Stimulated activated naive B cell treated with anti-CD40 and anti-IgM and Interleukin-4, amounts not matched to agents 10 μg/mL and 1 μg/mL and 100 μg/mL, for 72 hours (primary cell): ENCODE measurements at regions not wholly inside any gene's neighbourhood (a gene's known extent, or its start where the extent isn't known, plus 50 kb on each side); places are given as distances from the start of the nearest gene placed in this dataset.
"Not testable (repeated sequence)": the region's sequence is repeated elsewhere in the genome, so short reads cannot be mapped to it uniquely, and the experiment has no call there.

Experiments used
- ATAC-seq, 2 donors: fragments of 150-1000 bp; cut with Tn5 transposase; replicated peaks; 2 replicates each; pipeline ENCODE4 v1.10.0; 2021; ENCODE audit warnings: moderate library complexity in 1 of 2
- DNase-seq: peaks from one replicate; pipeline ENCODE4 v3.0.0; 2021
- H3K27ac Mint-ChIP-seq: one replicate; pipeline ENCODE4 v1.8.0; 2022; ENCODE audit warnings: mild to moderate bottlenecking, mixed read lengths
- H3K27me3 Mint-ChIP-seq, 2 donors: one replicate each; pipeline ENCODE4 v1.8.0; 2022; ENCODE audit warnings: mixed read lengths in 2 of 2
- H3K36me3 Mint-ChIP-seq, 2 donors: one replicate each; pipeline ENCODE4 v1.8.0; 2022; ENCODE audit warnings: mixed read lengths in 2 of 2, mild to moderate bottlenecking in 1 of 2
- H3K4me1 Mint-ChIP-seq, 2 donors: one replicate each; pipeline ENCODE4 v1.8.0; 2022; ENCODE audit warnings: mixed read lengths in 2 of 2, mild to moderate bottlenecking in 1 of 2
- H3K4me3 Mint-ChIP-seq, 2 donors: one replicate each; pipeline ENCODE4 v1.8.0; 2022; ENCODE audit warnings: mild to moderate bottlenecking in 2 of 2, mixed read lengths in 2 of 2, moderate library complexity in 1 of 2
- H3K9me3 Mint-ChIP-seq, 2 donors: one replicate each; pipeline ENCODE4 v1.8.0; 2022; ENCODE audit warnings: mixed read lengths in 2 of 2, mild to moderate bottlenecking in 1 of 2

DNA sequence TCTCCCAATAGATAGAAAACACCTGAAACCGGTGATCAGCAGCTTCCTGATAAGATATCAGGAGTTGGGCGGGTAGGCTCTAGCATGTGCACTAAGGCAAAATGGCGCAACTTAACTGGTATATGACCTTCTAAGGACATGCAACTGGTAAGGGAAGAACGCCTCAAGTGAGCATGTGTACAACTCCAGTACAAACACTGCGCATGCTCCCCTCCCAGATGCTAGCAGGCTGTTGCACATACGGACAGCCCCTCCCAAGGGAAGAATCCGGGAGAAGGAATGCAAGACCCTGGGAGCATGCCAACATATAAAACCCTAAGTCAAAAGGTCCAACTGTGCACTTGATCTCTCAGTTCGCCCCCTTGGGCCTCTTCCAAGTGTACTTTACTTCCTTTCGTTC is 110.8 kb downstream of the TSEN15 start:
- ATAC-seq, result no peak
- Mint-ChIP-seq H3K4me1 (peaks cover 5 to 6% of the 10 kb centered on the region in 2 donors), H3K27ac (no peak overlapping the region), H3K36me3 (no peaks in the 10 kb centered on the region), H3K4me3 (no peak overlapping the region), H3K27me3 (no peaks in the 10 kb centered on the region), H3K9me3 (no peaks in the 10 kb centered on the region)
- no peak for DNase-seq

DNA sequence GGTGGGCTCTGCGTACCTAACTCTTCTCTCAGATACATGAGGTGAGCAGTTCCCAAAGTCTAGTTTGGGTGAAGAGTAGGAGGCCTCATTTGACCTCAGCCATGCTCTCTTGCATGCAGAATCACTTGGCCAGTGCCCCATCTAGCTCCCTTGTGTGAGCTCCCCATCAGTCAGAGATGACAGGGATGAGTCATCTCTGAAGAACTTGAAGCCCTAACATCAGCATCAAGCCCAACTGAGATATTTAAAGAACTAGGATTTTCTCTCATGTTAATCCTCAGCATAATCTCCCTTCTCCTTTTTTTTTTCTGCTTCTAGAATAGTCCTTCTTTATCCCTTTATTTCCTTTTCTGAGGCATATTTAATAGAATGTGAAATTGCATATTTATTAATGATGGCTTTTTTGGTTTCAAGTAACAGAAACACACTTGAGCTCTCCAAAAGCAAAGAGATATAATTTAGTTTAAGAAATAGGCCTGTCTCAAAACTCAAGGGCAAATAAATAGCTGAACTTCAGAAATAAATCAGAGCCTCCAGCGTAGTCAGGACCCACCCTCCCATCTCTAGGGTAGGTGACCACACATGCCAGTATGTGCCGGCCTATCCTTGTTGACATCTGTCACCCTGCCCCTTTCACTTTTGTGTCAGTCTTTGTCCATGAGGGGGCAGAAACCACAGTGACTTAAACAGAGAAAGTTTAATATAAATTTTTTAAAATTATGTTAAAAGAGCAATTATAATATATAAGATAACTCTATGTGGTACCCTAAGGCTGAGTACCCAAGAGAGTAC is 112.3 kb downstream of the TSEN15 start:
- DNase-seq, result no peak
- no peak overlapping the region for H3K27ac Mint-ChIP-seq
- H3K27me3 Mint-ChIP-seq, result no peaks in the 10 kb centered on the region
- no peaks in the 10 kb centered on the region for H3K36me3 Mint-ChIP-seq
- H3K4me1 Mint-ChIP-seq, result peaks cover 5 to 6% of the 10 kb centered on the region in 2 donors
- H3K9me3 Mint-ChIP-seq, result no peaks in the 10 kb centered on the region
- H3K4me3 Mint-ChIP-seq, result no peak overlapping the region
- peak; percentile 88 to 94 for ATAC-seq

DNA sequence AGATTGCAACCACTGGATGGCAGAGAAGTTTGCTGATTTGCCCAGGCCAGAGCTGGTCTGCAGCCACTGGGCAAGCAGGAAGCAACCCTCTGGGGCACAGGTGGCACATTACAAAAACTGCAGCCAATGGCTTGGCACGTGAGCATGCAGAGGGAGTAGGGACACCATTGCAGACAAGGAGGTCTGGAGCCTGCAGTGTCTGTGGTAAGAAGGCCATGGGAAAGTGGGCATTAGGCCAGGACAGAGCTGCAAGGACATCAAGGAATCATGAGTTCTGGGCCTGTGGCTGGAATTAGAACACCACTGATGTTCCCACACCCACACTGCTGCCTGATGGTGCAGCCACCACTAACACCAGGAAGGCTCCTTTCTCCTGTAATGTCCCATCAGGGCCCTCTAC is 113.0 kb downstream of the TSEN15 start:
- H3K36me3 Mint-ChIP-seq, result no peaks in the 10 kb centered on the region
- H3K4me3 Mint-ChIP-seq, result no peak overlapping the region
- H3K27me3 Mint-ChIP-seq, result no peaks in the 10 kb centered on the region
- H3K4me1 Mint-ChIP-seq, result peaks cover 5 to 6% of the 10 kb centered on the region in 2 donors
- H3K9me3 Mint-ChIP-seq, result no peaks in the 10 kb centered on the region
- H3K27ac Mint-ChIP-seq, result no peak overlapping the region
- ATAC-seq, result no peak
- no peak for DNase-seq

DNA sequence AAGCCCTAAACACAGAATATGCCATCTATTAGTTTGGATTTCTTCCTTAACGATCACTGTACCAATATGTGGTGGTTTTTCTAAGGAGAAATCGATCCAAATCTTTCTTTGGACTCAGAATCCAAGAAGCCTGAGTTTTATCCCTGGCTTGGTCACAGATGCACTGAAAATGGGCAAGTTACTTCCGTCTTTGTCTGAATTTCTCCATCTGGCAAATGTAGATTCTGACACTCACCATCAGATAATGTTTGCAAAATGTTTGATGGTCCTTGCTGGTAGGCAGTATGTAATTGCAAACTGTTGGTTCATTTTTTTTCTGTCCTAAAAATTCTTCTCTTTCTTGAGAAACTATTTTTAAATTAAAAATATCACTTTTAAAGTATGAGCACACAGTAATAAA is 115.0 kb downstream of the TSEN15 start:
- Mint-ChIP-seq H3K27ac (no peak overlapping the region), H3K27me3 (no peaks in the 10 kb centered on the region), H3K4me1 (peaks cover 5 to 6% of the 10 kb centered on the region in 2 donors), H3K4me3 (no peak overlapping the region), H3K9me3 (no peaks in the 10 kb centered on the region), H3K36me3 (no peaks in the 10 kb centered on the region)
- DNase-seq, result no peak
- ATAC-seq, result no peak

DNA sequence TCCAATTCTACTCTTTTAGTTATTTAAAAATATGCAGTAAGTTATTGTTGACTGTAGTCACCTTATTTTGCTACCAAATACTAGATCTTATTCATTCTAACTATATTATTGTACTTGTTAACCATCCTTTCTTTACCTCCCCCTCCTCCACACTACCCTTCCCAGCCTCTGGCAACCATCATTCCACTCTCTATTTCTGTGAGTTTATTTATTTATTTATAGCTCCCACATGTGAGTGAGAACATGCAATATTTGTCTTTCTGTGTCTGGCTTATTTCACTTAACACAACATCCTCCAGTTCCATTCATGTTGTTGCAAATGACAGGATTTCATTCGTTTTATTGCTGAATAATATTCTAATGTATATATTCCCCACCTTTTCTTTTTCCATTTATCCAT is 115.8 kb downstream of the TSEN15 start:
- no peak overlapping the region for H3K27ac Mint-ChIP-seq
- no peak for ATAC-seq

DNA sequence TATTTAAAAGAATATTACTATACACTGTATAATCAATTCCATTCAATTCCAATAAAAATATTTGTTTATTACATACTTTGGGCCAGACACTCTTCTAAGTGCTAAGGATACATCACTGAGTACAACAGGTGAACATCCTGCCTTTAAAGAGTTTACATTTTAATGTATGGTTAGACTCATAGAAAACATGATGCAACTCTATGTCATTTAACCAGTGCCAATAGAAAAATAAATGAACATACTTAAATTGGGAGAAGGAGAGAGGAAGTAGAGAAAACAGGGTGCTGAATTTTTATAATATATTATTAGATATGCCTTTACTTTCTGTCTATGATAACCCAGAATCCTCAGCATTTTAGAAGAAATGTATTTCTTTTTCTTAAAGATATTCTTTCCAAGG is 119.2 kb downstream of the TSEN15 start:
- Mint-ChIP-seq H3K4me3 (no peak overlapping the region), H3K27ac (no peak overlapping the region), H3K4me1 (peaks cover 0 to under 1% of the 10 kb centered on the region in 2 donors), H3K27me3 (no peaks in the 10 kb centered on the region), H3K36me3 (no peaks in the 10 kb centered on the region), H3K9me3 (no peaks in the 10 kb centered on the region)
- DNase-seq, result no peak
- ATAC-seq, result no peak

More for the DNA sequence above, 115.8 kb downstream of the TSEN15 start:
- peaks cover 5 to 6% of the 10 kb centered on the region in 2 donors for H3K4me1 Mint-ChIP-seq
- H3K4me3 Mint-ChIP-seq, result no peak overlapping the region
- H3K9me3 Mint-ChIP-seq, result no peaks in the 10 kb centered on the region
- DNase-seq, result no peak
- no peaks in the 10 kb centered on the region for H3K36me3 Mint-ChIP-seq
- no peaks in the 10 kb centered on the region for H3K27me3 Mint-ChIP-seq

DNA sequence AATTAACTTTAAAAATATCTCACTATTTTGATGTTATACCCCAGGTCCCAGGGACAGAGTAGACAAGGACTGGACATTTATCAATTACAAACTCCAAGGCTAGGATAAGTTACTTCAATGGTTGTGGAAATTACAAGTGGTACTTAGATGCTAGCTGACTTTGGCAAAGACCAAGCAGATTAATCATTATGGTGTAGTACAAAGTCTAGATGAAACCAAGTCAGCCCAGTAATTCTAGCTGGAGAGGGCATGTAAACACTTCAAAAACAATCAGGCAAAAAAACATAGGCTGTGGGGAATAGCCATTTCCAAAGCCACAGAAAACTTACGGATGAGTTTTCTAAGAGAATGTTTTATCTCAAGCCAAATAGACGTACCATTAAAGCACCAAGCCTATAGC is 124.5 kb downstream of the TSEN15 start:
- DNase-seq (no peak), ATAC-seq (no peak)
- H3K4me3 Mint-ChIP-seq, result no peak overlapping the region
- H3K27me3 Mint-ChIP-seq, result no peaks in the 10 kb centered on the region
- no peaks in the 10 kb centered on the region for H3K9me3 Mint-ChIP-seq
- H3K27ac Mint-ChIP-seq, result no peak overlapping the region
- H3K36me3 Mint-ChIP-seq, result no peaks in the 10 kb centered on the region
- no peaks in the 10 kb centered on the region for H3K4me1 Mint-ChIP-seq

DNA sequence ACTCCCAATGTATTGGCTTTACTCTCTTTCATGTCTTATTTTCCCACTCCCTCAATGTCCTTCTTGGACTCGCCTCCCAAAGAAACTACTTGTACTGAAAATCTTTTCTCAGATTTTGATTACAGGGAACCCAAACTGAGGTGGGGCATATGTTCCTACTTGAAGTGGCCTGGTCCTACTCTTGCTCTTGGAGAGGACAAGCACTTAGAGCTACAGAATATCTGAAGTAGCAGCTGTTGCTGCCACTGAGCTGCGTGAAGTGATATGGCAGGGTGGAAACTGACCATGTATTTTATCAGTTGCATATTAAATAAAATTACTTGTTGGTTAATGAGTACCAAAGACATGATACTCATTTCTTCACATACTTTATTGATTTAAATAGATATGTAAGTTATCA is 129.5 kb downstream of the TSEN15 start:
- Mint-ChIP-seq H3K4me1 (no peaks in the 10 kb centered on the region), H3K27ac (no peak overlapping the region), H3K36me3 (no peaks in the 10 kb centered on the region), H3K9me3 (no peaks in the 10 kb centered on the region), H3K27me3 (no peaks in the 10 kb centered on the region), H3K4me3 (no peak overlapping the region)
- ATAC-seq (no peak), DNase-seq (no peak)

DNA sequence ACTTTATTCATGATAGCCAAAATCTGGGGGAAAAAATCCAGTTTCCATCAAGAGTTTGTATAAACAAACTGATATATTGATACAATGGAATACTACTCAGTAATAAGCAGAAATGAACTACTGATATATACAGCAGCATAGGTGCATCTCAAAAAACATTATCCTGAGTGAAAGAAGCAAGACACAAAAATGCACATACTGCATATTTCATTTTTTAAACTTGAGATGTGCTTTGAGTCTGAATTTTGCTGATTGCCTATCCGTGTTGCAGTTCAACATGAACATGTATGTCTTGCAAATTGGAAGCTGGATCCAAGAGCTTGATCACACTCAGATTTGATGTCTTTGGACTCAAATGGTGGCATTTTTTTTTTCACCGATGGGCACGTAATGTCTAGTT is 132.4 kb downstream of the TSEN15 start:
- H3K4me1 Mint-ChIP-seq, result no peaks in the 10 kb centered on the region
- no peak overlapping the region for H3K27ac Mint-ChIP-seq
- no peak for ATAC-seq
- no peaks in the 10 kb centered on the region for H3K9me3 Mint-ChIP-seq
- no peaks in the 10 kb centered on the region for H3K27me3 Mint-ChIP-seq
- H3K36me3 Mint-ChIP-seq, result no peaks in the 10 kb centered on the region
- no peak overlapping the region for H3K4me3 Mint-ChIP-seq
- no peak for DNase-seq

DNA sequence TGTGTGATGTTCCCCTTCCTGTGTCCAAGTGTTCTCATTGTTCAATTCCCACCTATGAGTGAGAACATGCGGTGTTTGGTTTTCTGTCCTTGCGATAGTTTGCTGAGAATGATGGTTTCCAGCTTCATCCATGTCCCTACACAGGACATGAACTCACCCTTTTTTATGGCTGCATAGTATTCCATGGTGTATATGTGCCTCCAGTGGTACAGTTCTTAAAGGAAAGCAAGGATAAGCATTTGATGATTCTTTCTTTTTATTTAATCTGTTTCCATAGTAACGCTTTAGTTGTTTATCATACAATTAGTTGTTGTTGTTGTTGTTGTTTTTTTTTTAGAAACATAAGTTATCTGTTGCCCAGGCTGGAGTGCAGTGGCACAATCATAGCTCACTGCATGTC is 133.1 kb downstream of the TSEN15 start:
- DNase-seq, H3K36me3 Mint-ChIP-seq, H3K9me3 Mint-ChIP-seq, H3K27ac Mint-ChIP-seq, H3K4me1 Mint-ChIP-seq, ATAC-seq, H3K4me3 Mint-ChIP-seq, H3K27me3 Mint-ChIP-seq: not testable (repeated sequence)

DNA sequence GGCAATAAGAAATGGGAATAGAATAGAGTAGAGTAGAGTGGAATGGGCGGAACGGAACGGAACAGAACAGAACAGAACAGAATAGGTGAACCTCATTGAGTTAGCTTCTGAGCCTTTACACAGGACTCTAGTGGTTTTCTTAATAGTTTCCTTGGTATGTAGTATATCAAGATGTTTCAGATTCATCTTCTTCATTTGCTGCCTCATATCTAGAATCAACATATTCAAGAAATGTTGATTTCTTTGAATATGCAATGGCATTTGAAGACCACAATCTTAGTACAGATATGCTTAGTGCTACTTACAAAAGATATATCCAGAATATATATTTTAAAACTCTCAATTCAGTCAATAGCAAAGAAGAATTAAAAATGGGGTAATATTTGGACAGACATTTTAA is 133.8 kb downstream of the TSEN15 start:
- Mint-ChIP-seq H3K4me3 (no peak overlapping the region), H3K36me3 (no peaks in the 10 kb centered on the region), H3K9me3 (no peaks in the 10 kb centered on the region), H3K27ac (no peak overlapping the region), H3K4me1 (no peaks in the 10 kb centered on the region), H3K27me3 (peaks cover 2 to 4% of the 10 kb centered on the region in 2 donors)
- no peak for DNase-seq
- no peak for ATAC-seq

DNA sequence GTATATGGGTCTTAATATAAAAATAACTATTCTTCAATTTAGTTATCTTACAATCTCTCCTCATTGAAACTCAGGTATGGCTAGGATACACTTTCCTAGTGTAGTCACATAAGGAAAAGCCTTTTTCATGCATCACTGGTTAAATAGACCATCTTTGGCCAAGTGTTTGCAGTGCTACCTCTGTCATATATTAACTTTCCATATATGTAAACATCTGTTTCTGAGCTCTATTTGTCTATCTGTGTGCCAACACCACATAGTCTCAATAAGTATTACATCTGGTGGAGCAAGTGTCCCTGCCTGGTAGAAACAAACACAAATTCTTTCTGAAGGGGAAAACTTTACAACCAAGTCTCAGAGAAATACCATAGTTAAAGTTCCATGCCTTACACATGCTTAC is 134.6 kb downstream of the TSEN15 start:
- ATAC-seq (no peak), DNase-seq (no peak)
- Mint-ChIP-seq H3K27me3 (peaks cover 5 to 10% of the 10 kb centered on the region in 2 donors), H3K4me1 (no peaks in the 10 kb centered on the region), H3K9me3 (no peaks in the 10 kb centered on the region), H3K36me3 (no peaks in the 10 kb centered on the region), H3K27ac (no peak overlapping the region), H3K4me3 (no peak overlapping the region)

DNA sequence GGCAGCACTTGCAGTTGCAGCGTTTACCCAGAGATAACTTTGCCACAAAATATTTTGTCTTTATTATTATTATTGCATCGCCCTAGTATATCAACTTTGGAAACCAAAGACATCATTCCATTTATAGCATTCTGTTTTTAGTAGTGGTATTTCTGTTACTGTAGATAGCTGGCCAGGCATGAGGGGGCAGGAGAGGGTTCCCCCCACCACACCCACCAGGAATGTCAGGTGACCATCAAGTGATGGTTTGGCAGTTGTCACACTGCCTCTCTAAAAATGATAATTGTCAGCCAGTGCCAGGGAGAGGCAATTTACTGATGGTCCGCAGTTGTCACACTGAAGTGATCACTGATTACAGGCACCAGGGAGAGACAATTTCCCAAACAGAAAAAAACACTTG is 135.6 kb downstream of the TSEN15 start:
- no peak for ATAC-seq
- Mint-ChIP-seq H3K27me3 (peaks cover 5 to 14% of the 10 kb centered on the region in 2 donors), H3K9me3 (no peaks in the 10 kb centered on the region), H3K27ac (no peak overlapping the region), H3K36me3 (no peaks in the 10 kb centered on the region), H3K4me3 (no peak overlapping the region), H3K4me1 (no peaks in the 10 kb centered on the region)
- no peak for DNase-seq

DNA sequence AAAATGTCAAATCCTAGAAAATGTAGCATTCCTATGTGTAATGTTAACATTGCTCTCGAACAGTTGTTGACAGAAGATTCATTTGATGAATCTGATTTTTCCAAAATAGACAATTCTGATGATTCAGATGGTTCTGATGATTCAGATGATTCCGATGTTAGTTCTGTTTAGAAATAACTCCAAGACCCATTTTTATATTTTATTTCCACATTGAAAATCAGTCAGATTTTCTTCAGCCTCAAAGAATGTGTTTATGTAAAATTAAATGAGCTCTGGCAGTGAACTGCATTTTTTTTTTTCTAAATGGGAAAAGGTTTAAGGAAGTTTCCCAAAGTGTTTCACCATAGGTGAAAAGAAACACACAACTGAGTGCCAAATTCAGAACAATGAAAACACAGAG is 136.5 kb downstream of the TSEN15 start:
- peaks cover 5 to 18% of the 10 kb centered on the region in 2 donors for H3K27me3 Mint-ChIP-seq
- H3K27ac Mint-ChIP-seq, result no peak overlapping the region
- DNase-seq (no peak), ATAC-seq (no peak)
- no peaks in the 10 kb centered on the region for H3K9me3 Mint-ChIP-seq
- no peaks in the 10 kb centered on the region for H3K4me1 Mint-ChIP-seq
- H3K36me3 Mint-ChIP-seq, result no peaks in the 10 kb centered on the region
- no peak overlapping the region for H3K4me3 Mint-ChIP-seq

DNA sequence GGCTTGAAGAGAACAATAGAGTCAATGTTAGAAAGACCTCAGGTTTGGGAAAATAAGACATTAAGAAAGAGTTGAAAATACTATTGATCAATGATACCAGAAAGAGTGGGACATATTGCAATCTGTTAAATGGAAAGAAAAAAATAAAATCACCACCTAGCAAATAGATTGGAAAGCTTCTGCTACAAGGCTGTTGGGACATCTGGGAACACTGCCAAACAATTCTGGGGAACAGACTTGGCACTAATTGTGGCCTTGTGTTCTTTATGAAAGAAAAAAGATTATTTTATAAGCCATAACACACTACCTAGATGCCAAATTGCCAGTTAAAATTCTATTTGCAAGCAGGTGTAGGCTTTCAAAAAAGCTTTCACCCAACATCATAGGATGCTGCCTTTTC is 137.8 kb downstream of the TSEN15 start:
- H3K27ac Mint-ChIP-seq, result no peak overlapping the region
- no peak overlapping the region for H3K4me3 Mint-ChIP-seq
- no peak for DNase-seq
- H3K4me1 Mint-ChIP-seq, result no peaks in the 10 kb centered on the region
- H3K36me3 Mint-ChIP-seq, result no peaks in the 10 kb centered on the region
- H3K9me3 Mint-ChIP-seq, result no peaks in the 10 kb centered on the region
- ATAC-seq, result no peak
- H3K27me3 Mint-ChIP-seq, result peaks cover 5 to 25% of the 10 kb centered on the region in 2 donors

DNA sequence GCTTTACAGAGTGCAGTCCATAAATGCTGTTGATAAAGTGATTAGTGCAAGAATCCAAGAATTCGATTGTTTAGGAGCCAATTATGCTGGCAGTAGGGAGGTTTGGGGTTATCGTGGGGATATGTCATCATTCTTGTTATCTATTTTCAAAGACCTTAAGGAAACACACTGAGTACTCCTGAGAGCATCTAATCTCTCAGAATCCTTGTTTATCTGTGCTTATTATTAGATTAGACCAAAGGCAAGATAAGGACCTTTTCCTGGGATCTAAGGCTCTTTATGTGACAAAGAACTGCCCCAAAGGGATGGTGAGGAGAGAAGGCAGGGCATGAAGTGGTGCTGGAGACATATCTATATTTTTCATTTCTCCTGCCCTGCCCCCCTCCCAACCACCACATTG is 139.1 kb downstream of the TSEN15 start:
- ATAC-seq, result no peak
- H3K4me1 Mint-ChIP-seq, result no peaks in the 10 kb centered on the region
- H3K9me3 Mint-ChIP-seq, result no peaks in the 10 kb centered on the region
- no peak overlapping the region for H3K4me3 Mint-ChIP-seq
- no peak for DNase-seq
- no peak overlapping the region for H3K27ac Mint-ChIP-seq
- peaks cover 5 to 25% of the 10 kb centered on the region in 2 donors for H3K27me3 Mint-ChIP-seq
- H3K36me3 Mint-ChIP-seq, result no peaks in the 10 kb centered on the region
